ENCODE measurements at regions not wholly inside any gene's neighbourhood (a gene's known extent, or its start where the extent isn't known, plus 50 kb on each side); places are given as distances from the start of the nearest gene placed in this dataset.
A peak's percentile ranks its signal among the peaks of the same experiment; 100 is the strongest.

DNA sequence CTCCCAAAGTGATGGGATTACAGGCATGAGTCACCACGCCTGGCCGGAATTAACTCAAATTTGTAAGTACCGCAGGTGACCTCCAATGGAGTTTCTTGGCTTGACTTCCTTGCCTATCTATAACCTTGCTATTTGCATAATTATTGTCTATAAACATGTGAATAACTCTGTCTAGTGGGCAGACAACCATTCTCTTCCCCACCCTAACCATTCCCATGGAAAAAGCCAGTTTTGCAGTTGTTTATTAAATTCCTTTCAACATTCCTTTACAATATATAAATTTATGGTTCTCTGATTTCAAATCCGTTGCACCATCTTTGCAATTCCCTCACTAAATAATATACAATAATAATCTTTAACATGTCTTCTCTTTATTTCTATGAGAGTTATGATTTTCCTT is 61.0 kb upstream of the ZDHHC17 start:
- H3K4me1 ChIP-seq (ENCODE audit: control insufficient read depth, insufficient read depth, low read length): no peaks in the 10 kb centered on the region

GRCh38 chr12:76704693-76705092 is 59.2 kb upstream of the ZDHHC17 start:
- Histone ChIP-seq H3K9me3 (ENCODE audit: control insufficient read depth, insufficient read depth, low read depth, low read length) (no peaks in the 10 kb centered on the region), H3K4me3 (ENCODE audit: low read depth, low read length) (no peak overlapping the region), H3K36me3 (ENCODE audit: control insufficient read depth in 2 of 2, insufficient read depth in 1 of 2, low read length in 2 of 2) (no peaks in the 10 kb centered on the region), H3K27ac (ENCODE audit: extremely low read depth, low read depth, low read length) (no peak overlapping the region), H3K4me1 (ENCODE audit: control insufficient read depth, insufficient read depth, low read length) (no peaks in the 10 kb centered on the region)
- ChIA-PET CTCF (interaction anchor here (1.1 kb wide), 1 partner anchor 17 kb away, joined by 6 read pairs; no protein-coding TSS in a partner anchor), POLR2A (no interaction called here)
- TF ChIP-seq OVOL3 (tag by site-specific recombination; IDR thresholded peaks at IDR 0.05) (no peak), ZNF391 (tag by site-specific recombination; IDR thresholded peaks at IDR 0.05; ENCODE audit: borderline replicate concordance, low read depth) (no peak), ZNF404 (tag by site-specific recombination; IDR thresholded peaks at IDR 0.05) (no peak), IKZF3 (tag by site-specific recombination; IDR thresholded peaks at IDR 0.05) (no peak), ZNF37A (tag by site-specific recombination; IDR thresholded peaks at IDR 0.05) (no peak), PRDM6 (tag by site-specific recombination; IDR thresholded peaks at IDR 0.05) (no peak), ZNF549 (tag by site-specific recombination; IDR thresholded peaks at IDR 0.05) (no peak)

More for the DNA sequence above, 61.0 kb upstream of the ZDHHC17 start:
- TF ChIP-seq, protein P1, sequence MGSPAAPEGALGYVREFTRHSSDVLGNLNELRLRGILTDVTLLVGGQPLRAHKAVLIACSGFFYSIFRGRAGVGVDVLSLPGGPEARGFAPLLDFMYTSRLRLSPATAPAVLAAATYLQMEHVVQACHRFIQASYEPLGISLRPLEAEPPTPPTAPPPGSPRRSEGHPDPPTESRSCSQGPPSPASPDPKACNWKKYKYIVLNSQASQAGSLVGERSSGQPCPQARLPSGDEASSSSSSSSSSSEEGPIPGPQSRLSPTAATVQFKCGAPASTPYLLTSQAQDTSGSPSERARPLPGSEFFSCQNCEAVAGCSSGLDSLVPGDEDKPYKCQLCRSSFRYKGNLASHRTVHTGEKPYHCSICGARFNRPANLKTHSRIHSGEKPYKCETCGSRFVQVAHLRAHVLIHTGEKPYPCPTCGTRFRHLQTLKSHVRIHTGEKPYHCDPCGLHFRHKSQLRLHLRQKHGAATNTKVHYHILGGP (tag by site-specific recombination; IDR thresholded peaks at IDR 0.05): no peak
- Histone ChIP-seq H3K36me3 (ENCODE audit: control insufficient read depth in 2 of 2, insufficient read depth in 1 of 2, low read length in 2 of 2) (no peaks in the 10 kb centered on the region), H3K9me3 (ENCODE audit: control insufficient read depth, insufficient read depth, low read depth, low read length) (no peaks in the 10 kb centered on the region), H3K27ac (ENCODE audit: extremely low read depth, low read depth, low read length) (no peak overlapping the region), H3K4me3 (ENCODE audit: low read depth, low read length) (no peak overlapping the region)
- ChIA-PET POLR2A (no interaction called here), CTCF (no interaction called here)

DNA sequence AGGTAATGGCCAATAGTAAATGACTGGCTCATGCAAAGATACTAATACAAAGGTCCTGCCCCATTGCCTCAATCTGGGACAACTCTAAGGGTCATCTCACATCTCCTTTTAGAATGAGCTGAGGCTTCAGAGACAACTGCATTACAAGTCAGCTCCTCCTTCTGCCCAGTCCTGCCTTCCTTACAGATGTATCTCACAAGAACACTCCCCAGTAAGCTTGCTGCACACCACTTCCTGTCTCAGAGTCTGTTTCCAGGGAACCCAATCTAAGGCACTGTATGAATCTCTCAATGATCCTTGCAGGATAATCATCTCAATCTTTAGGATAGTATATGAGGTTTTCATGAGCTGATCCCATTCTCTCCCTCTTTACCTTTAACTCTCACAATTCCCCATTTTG is 57.8 kb upstream of the ZDHHC17 start:
- Histone ChIP-seq H3K4me3 (ENCODE audit: low read depth, low read length) (no peak overlapping the region), H3K9me3 (ENCODE audit: control insufficient read depth, insufficient read depth, low read depth, low read length) (no peaks in the 10 kb centered on the region), H3K27ac (ENCODE audit: extremely low read depth, low read depth, low read length) (no peak overlapping the region), H3K4me1 (ENCODE audit: control insufficient read depth, insufficient read depth, low read length) (no peaks in the 10 kb centered on the region), H3K36me3 (ENCODE audit: control insufficient read depth in 2 of 2, insufficient read depth in 1 of 2, low read length in 2 of 2) (no peaks in the 10 kb centered on the region)
- ChIA-PET POLR2A (interaction anchor here (0.6 to 0.7 kb wide), 2 partner anchors 13 to 66 kb away, joined by 3 to 5 read pairs; no protein-coding TSS in a partner anchor), CTCF (interaction anchor here (1.0 to 1.1 kb wide), 2 partner anchors 15 to 86 kb away, joined by 3 read pairs; no protein-coding TSS in a partner anchor)
- TF ChIP-seq ZNF10 (tag by site-specific recombination; IDR thresholded peaks at IDR 0.05) (no peak), PRDM4 (tag by site-specific recombination; IDR thresholded peaks at IDR 0.05) (peak; percentile 64)

DNA sequence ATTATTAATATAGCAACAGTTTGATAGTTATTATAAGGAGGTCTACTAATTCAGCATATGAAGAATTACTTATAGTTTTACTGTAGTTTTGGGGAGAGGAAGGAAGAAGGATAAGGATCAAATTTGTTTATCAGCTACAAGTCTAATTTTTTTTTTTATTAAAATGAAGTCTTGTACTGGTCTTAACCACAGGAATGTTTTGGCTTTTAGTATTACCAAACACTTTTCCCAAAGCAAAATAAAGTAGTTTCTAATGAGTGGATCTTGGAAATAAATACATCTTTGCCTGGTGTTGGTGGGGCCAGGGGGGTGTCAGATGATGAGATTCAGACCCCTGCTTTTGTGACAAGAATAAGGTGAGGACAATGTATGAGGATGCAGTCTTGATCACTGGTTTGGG is 57.2 kb upstream of the ZDHHC17 start:
- H3K4me3 ChIP-seq (ENCODE audit: low read depth, low read length): no peak overlapping the region
- H3K4me1 ChIP-seq (ENCODE audit: control insufficient read depth, insufficient read depth, low read length): no peaks in the 10 kb centered on the region
- POLR2A ChIA-PET: interaction anchor here (0.7 kb wide), 1 partner anchor 14 kb away, joined by 3 read pairs; no protein-coding TSS in a partner anchor
- H3K9me3 ChIP-seq (ENCODE audit: control insufficient read depth, insufficient read depth, low read depth, low read length): no peaks in the 10 kb centered on the region
- no peaks in the 10 kb centered on the region for H3K36me3 ChIP-seq (ENCODE audit: control insufficient read depth in 2 of 2, insufficient read depth in 1 of 2, low read length in 2 of 2)
- no peak overlapping the region for H3K27ac ChIP-seq (ENCODE audit: extremely low read depth, low read depth, low read length)
- CTCF ChIA-PET: interaction anchor here (1.1 kb wide), 1 partner anchor 85 kb away, joined by 3 read pairs; no protein-coding TSS in a partner anchor
- TF ChIP-seq WT1 (tag by site-specific recombination; IDR thresholded peaks at IDR 0.05) (no peak), OSR2 (tag by site-specific recombination; IDR thresholded peaks at IDR 0.05) (no peak), ZNF391 (tag by site-specific recombination; IDR thresholded peaks at IDR 0.05; ENCODE audit: borderline replicate concordance, low read depth) (no peak), RBAK (tag by site-specific recombination; IDR thresholded peaks at IDR 0.05) (no peak), ZNF785 (tag by site-specific recombination; IDR thresholded peaks at IDR 0.05) (no peak), KLF16 (tag by site-specific recombination; IDR thresholded peaks at IDR 0.05) (no peak), ZSCAN16 (tag by site-specific recombination; IDR thresholded peaks at IDR 0.05) (no peak), ZNF350 (tag by site-specific recombination; IDR thresholded peaks at IDR 0.05) (no peak), ZNF830 (tag by site-specific recombination; IDR thresholded peaks at IDR 0.05; ENCODE audit: low read depth) (no peak), KLF8 (tag by site-specific recombination; IDR thresholded peaks at IDR 0.05) (no peak), ZNF670 (tag by site-specific recombination; IDR thresholded peaks at IDR 0.05; ENCODE audit: low read depth) (no peak), ZBTB49 (tag by site-specific recombination; IDR thresholded peaks at IDR 0.05; ENCODE audit: low read depth) (no peak)
